OCI-LY7 (cell line): ENCODE measurements at regions not wholly inside any gene's neighbourhood (a gene's known extent, or its start where the extent isn't known, plus 50 kb on each side); places are given as distances from the start of the nearest gene placed in this dataset.

Experiments used
- BruUV-seq: library from RNA; stranded (reverse); fragments of 400-500 nt; replicated peaks from 2 replicates; lab custom pipeline; 2021; lab: Mats Ljungman, UMichigan
- CTCF ChIA-PET: fragments of 300-600 bp; sonication (Branson Sonifier 250); formaldehyde crosslinking; loops from one replicate; lab custom pipeline; 2022; ENCODE audit warnings: antibody characterized with exemption; ENCODE audit not compliant: unreplicated experiment; lab: Charles Lee
- POLR2A ChIA-PET: fragments of 300-600 bp; sonication (Branson Sonifier 250); formaldehyde crosslinking; loops from one replicate; lab custom pipeline; 2022; ENCODE audit warnings: antibody characterized with exemption; lab: Charles Lee
- DNase-seq: peaks from one replicate; pipeline ENCODE4 v3.0.0-alpha.2; 2015; ENCODE audit warnings: low spot score
- H2AFZ ChIP-seq: fragments of 200-600 bp; sonication (generic), shearing (Covaris generic); 2 replicates; pipeline ENCODE4 v1.6.1; 2014; ENCODE audit warnings: mild to moderate bottlenecking, antibody characterized with exemption, low read length, moderate library complexity
- H3K27ac ChIP-seq: fragments of 200-600 bp; sonication (generic); 2 replicates; pipeline ENCODE4 v1.5.1; 2014; ENCODE audit warnings: mixed run types, low read depth, mild to moderate bottlenecking, moderate library complexity, low read length, inconsistent platforms; ENCODE audit not compliant: poor library complexity, severe bottlenecking
- H3K36me3 ChIP-seq: fragments of 200-600 bp; sonication (generic); 2 replicates; pipeline ENCODE4 v1.6.1; 2014; ENCODE audit warnings: mild to moderate bottlenecking, antibody characterized with exemption, low read length, moderate library complexity, mixed read lengths; ENCODE audit not compliant: insufficient read depth
- H3K4me1 ChIP-seq: fragments of 200-600 bp; sonication (generic); 2 replicates; pipeline ENCODE4 v1.5.1; 2014; ENCODE audit warnings: mild to moderate bottlenecking, low read length; ENCODE audit not compliant: insufficient read depth, poor library complexity, severe bottlenecking
- H3K4me2 ChIP-seq: fragments of 200-600 bp; sonication (generic); 2 replicates; pipeline ENCODE4 v1.6.1; 2014; ENCODE audit warnings: mild to moderate bottlenecking, low read length
- H3K4me3 ChIP-seq: fragments of 200-600 bp; sonication (generic); 2 replicates; pipeline ENCODE4 v1.5.1; 2014; ENCODE audit warnings: mild to moderate bottlenecking, low read depth, low read length; ENCODE audit not compliant: poor library complexity, severe bottlenecking
- H3K79me2 ChIP-seq: fragments of 200-600 bp; sonication (generic); 2 replicates; pipeline ENCODE4 v1.6.1; 2016; ENCODE audit warnings: low read depth, mild to moderate bottlenecking, low read length, moderate library complexity, mixed read lengths; ENCODE audit not compliant: insufficient read depth
- H3K9me2 ChIP-seq: fragments of 200-600 bp; sonication (generic); 2 replicates; pipeline ENCODE4 v1.6.1; 2016; ENCODE audit warnings: mild to moderate bottlenecking, low read length, mixed read lengths; ENCODE audit not compliant: insufficient read depth
- H3K9me3 ChIP-seq: fragments of 200-600 bp; sonication (generic); 2 replicates; pipeline ENCODE4 v1.6.1; 2014; ENCODE audit warnings: mild to moderate bottlenecking, mixed run types, low read length, mixed read lengths
- H4K20me1 ChIP-seq: fragments of 200-600 bp; sonication (generic); 2 replicates; pipeline ENCODE4 v1.6.1; 2014; ENCODE audit warnings: mild to moderate bottlenecking, antibody characterized with exemption, low read length, moderate library complexity, mixed read lengths; ENCODE audit not compliant: insufficient read depth
- EZH2phosphoT487 ChIP-seq: fragments of 200-600 bp; sonication (generic); IDR thresholded peaks from 2 replicates; pipeline ENCODE4 v1.6.1; 2018; ENCODE audit warnings: low read depth, borderline replicate concordance, mild to moderate bottlenecking, mixed run types, antibody characterized with exemption, low read length, moderate library complexity, mixed read lengths
- intact Hi-C: fragments of 100-400 bp; cut with micrococcal nuclease; formaldehyde crosslinking; loops from one replicate; pipeline ENCODE4 v1.10.0; 2022; ENCODE audit not compliant: unreplicated experiment
- TF ChIP-seq, protein P1 (sequence below): fragments of 200-600 bp; sonication (generic); conservative IDR thresholded peaks from 2 replicates; pipeline ENCODE4 v1.5.1; 2014; ENCODE audit warnings: mild to moderate bottlenecking, antibody characterized with exemption, low read length, moderate library complexity, mixed read lengths

- CTCF ChIA-PET: no interaction called here
- no peaks in the 10 kb centered on the region for H3K79me2 ChIP-seq
- DNase-seq: no peak
- no peaks in the 10 kb centered on the region for H3K4me1 ChIP-seq
- H3K9me2 ChIP-seq: no peaks in the 10 kb centered on the region
- no peak overlapping the region for H3K27ac ChIP-seq
- H4K20me1 ChIP-seq: no peaks in the 10 kb centered on the region
- H3K9me3 ChIP-seq: no peaks in the 10 kb centered on the region
- H2AFZ ChIP-seq: no peak overlapping the region
- BruUV-seq: no TSS peak
- no peak overlapping the region for H3K4me3 ChIP-seq
- intact Hi-C loops: no loop called here
- no peak overlapping the region for H3K4me2 ChIP-seq
- H3K36me3 ChIP-seq: no peaks in the 10 kb centered on the region
- POLR2A ChIA-PET: no interaction called here
- TF ChIP-seq, protein P1, sequence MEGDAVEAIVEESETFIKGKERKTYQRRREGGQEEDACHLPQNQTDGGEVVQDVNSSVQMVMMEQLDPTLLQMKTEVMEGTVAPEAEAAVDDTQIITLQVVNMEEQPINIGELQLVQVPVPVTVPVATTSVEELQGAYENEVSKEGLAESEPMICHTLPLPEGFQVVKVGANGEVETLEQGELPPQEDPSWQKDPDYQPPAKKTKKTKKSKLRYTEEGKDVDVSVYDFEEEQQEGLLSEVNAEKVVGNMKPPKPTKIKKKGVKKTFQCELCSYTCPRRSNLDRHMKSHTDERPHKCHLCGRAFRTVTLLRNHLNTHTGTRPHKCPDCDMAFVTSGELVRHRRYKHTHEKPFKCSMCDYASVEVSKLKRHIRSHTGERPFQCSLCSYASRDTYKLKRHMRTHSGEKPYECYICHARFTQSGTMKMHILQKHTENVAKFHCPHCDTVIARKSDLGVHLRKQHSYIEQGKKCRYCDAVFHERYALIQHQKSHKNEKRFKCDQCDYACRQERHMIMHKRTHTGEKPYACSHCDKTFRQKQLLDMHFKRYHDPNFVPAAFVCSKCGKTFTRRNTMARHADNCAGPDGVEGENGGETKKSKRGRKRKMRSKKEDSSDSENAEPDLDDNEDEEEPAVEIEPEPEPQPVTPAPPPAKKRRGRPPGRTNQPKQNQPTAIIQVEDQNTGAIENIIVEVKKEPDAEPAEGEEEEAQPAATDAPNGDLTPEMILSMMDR: no peak
- TF ChIP-seq EZH2phosphoT487: no peak
Measured at GRCh38 chr21:28439251-28439650, 553.4 kb downstream of the LTN1 start.

DNA sequence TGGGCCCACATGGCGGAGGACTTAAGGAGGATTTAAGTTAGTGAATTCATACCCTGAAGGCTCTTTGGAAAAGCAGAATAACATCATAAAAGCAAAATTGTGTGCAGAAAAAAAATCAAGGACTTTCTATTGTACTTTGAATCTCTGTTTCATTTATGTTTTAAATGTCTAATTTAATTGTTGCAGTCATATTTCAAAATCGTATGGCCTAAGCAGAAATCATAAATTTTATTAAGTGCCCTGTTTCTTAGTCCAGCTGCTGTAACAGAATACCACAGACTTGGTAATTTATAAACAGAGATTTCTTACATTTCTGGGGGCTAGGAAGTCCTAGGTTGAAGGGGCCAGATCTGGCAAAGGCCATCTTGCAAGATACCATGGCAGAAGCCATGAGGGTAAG is 555.6 kb downstream of the LTN1 start:
- Histone ChIP-seq H3K79me2 (no peaks in the 10 kb centered on the region), H3K27ac (no peak overlapping the region), H3K9me2 (no peaks in the 10 kb centered on the region), H3K4me1 (no peaks in the 10 kb centered on the region), H3K9me3 (no peaks in the 10 kb centered on the region), H4K20me1 (no peaks in the 10 kb centered on the region), H3K4me3 (no peak overlapping the region), H2AFZ (no peak overlapping the region), H3K4me2 (no peak overlapping the region), H3K36me3 (no peaks in the 10 kb centered on the region)
- DNase-seq: no peak
- no peak for TF ChIP-seq EZH2phosphoT487
- TF ChIP-seq, protein P1: no peak
- POLR2A ChIA-PET: no interaction called here
- no TSS peak for BruUV-seq
- CTCF ChIA-PET: no interaction called here
- intact Hi-C loops: no loop called here

GRCh38 chr21:28436286-28436932 is 556.3 kb downstream of the LTN1 start:
- H2AFZ ChIP-seq: no peak overlapping the region; the same call in 1 of the 2 replicates
- no peak overlapping the region for H3K4me2 ChIP-seq
- H3K4me3 ChIP-seq: no peak overlapping the region
- TF ChIP-seq, protein P1: no peak
- TF ChIP-seq EZH2phosphoT487: no peak
- intact Hi-C loops: no loop called here
- H3K79me2 ChIP-seq: no peaks in the 10 kb centered on the region
- ChIA-PET CTCF (no interaction called here), POLR2A (no interaction called here)
- no peaks in the 10 kb centered on the region for H3K9me3 ChIP-seq
- no peak overlapping the region for H3K27ac ChIP-seq
- H3K36me3 ChIP-seq: no peaks in the 10 kb centered on the region
- DNase-seq: no peak
- BruUV-seq: no TSS peak
- H3K4me1 ChIP-seq: no peaks in the 10 kb centered on the region
- no peaks in the 10 kb centered on the region for H4K20me1 ChIP-seq
- no peaks in the 10 kb centered on the region for H3K9me2 ChIP-seq
